ENCODE measurements at regions not wholly inside any gene's neighbourhood (a gene's known extent, or its start where the extent isn't known, plus 50 kb on each side); places are given as distances from the start of the nearest gene placed in this dataset.
"Not testable (repeated sequence)": the region's sequence is repeated elsewhere in the genome, so short reads cannot be mapped to it uniquely, and the experiment has no call there.

- DNase-seq: not testable (repeated sequence)
Observed at GRCh38 chr9:22225856-22226255, 216.8 kb upstream of the CDKN2B start.

- no peak for DNase-seq
Observed at GRCh38 chr9:22227986-22228385, 218.6 kb upstream of the DMRTA1 start.

- DNase-seq: no peak
Observed at GRCh38 chr9:22228542-22228941, 218.1 kb upstream of the DMRTA1 start.

- DNase-seq: no peak
Observed at GRCh38 chr9:22229069-22229468, 217.6 kb upstream of the DMRTA1 start.

GRCh38 chr9:22231309-22231708, 215.3 kb upstream of the DMRTA1 start:
- DNase-seq: not testable (repeated sequence)

GRCh38 chr9:22232971-22233370, 213.7 kb upstream of the DMRTA1 start:
- DNase-seq: no peak

- DNase-seq: no peak
Observed at GRCh38 chr9:22237497-22238363, 208.9 kb upstream of the DMRTA1 start.

- DNase-seq: peak; percentile 37
Observed at GRCh38 chr9:22238809-22239684, 207.6 kb upstream of the DMRTA1 start.

GRCh38 chr9:22240619-22241018, 206.0 kb upstream of the DMRTA1 start:
- DNase-seq: no peak

- DNase-seq: no peak
Observed at GRCh38 chr9:22241024-22241423, 205.6 kb upstream of the DMRTA1 start.

- no peak for DNase-seq
Observed at GRCh38 chr9:22241611-22242010, 205.0 kb upstream of the DMRTA1 start.

GRCh38 chr9:22244139-22245011, 202.2 kb upstream of the DMRTA1 start:
- DNase-seq: peak; percentile 37

GRCh38 chr9:22255337-22255736, 191.3 kb upstream of the DMRTA1 start:
- no peak for DNase-seq

GRCh38 chr9:22256381-22256780, 190.2 kb upstream of the DMRTA1 start:
- no peak for DNase-seq

GRCh38 chr9:22257026-22257816, 189.4 kb upstream of the DMRTA1 start:
- DNase-seq: no peak

- DNase-seq: no peak
Observed at GRCh38 chr9:22265038-22265437, 181.6 kb upstream of the DMRTA1 start.

GRCh38 chr9:22265534-22265933, 181.1 kb upstream of the DMRTA1 start:
- no peak for DNase-seq

GRCh38 chr9:22274477-22274876, 172.1 kb upstream of the DMRTA1 start:
- no peak for DNase-seq

- DNase-seq: no peak
Observed at GRCh38 chr9:22278426-22278825, 168.2 kb upstream of the DMRTA1 start.

- DNase-seq: no peak
Observed at GRCh38 chr9:22279636-22280035, 167.0 kb upstream of the DMRTA1 start.

- DNase-seq: no peak
Observed at GRCh38 chr9:22285066-22285465, 161.6 kb upstream of the DMRTA1 start.

- DNase-seq: no peak
Observed at GRCh38 chr9:22286661-22287060, 160.0 kb upstream of the DMRTA1 start.

Measured in NCI-H1092 treated with DMSO at 0.1 percent for 48 hours (cell line).